ENCODE measurements at regions not wholly inside any gene's neighbourhood (a gene's known extent, or its start where the extent isn't known, plus 50 kb on each side); places are given as distances from the start of the nearest gene placed in this dataset.
A peak's percentile ranks its signal among the peaks of the same experiment; 100 is the strongest.

DNA sequence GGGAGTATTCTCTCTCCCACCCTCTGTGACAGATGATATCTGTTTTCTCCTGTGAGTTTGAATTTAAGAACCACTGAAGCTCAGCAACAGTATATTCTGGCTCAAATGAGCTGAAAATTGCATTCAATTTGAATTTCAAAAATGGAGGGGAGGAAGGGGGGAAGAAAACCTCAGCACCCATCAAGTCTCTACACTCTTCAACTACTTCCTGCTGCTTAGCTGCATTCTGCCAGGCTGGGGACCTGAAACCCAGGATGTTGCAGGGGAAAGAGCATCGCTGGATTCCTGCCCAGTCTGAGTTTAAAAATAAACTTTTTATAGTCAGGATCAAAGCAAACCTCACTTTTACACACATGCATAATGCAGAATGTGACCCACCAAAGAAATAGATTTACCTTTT lies 214.3 kb upstream of the ESRRG start:
- H3K27ac ChIP-seq (ENCODE audit: insufficient read depth, low read length) = no peak overlapping the region
- no peak overlapping the region for H3K4me2 ChIP-seq (ENCODE audit: extremely low read depth, insufficient read depth, low read length)
- no peak overlapping the region for H3K4me3 ChIP-seq (replicated peaks in 1 of 4; ENCODE audit: control extremely low read depth in 1 of 4, insufficient read depth in 1 of 4, low read depth in 3 of 4, low read length in 4 of 4)
- H4K20me1 ChIP-seq (ENCODE audit: control insufficient read depth, extremely low read depth, insufficient read depth, low read length) = no peaks in the 10 kb centered on the region
- no peak overlapping the region for H2AFZ ChIP-seq (ENCODE audit: low read length)
- H3K9me3 ChIP-seq (ENCODE audit: control insufficient read depth, insufficient read depth, low read depth, low read length) = no peaks in the 10 kb centered on the region
- no peaks in the 10 kb centered on the region for H3K79me2 ChIP-seq (ENCODE audit: control insufficient read depth, insufficient read depth, low read length)
- H3K4me1 ChIP-seq (ENCODE audit: control insufficient read depth, extremely low read depth, insufficient read depth, low read length) = no peaks in the 10 kb centered on the region
- H3K27me3 ChIP-seq (ENCODE audit: control insufficient read depth, insufficient read depth, low read length) = no peaks in the 10 kb centered on the region
- H3K9ac ChIP-seq (ENCODE audit: insufficient read depth, low read length) = no peak overlapping the region
- no peak for TF ChIP-seq EZH2 (IDR thresholded peaks at IDR 0.05; ENCODE audit: low read length, missing control alignments)
- no peaks in the 10 kb centered on the region for H3K36me3 ChIP-seq (ENCODE audit: control insufficient read depth, insufficient read depth, low read length)
- DNase-seq (ENCODE audit: low read depth in 2 of 2) = no peak

GRCh38 chr1:216936779-216937178 lies 213.6 kb upstream of the ESRRG start:
- H2AFZ ChIP-seq (ENCODE audit: low read length) = no peak overlapping the region
- DNase-seq (ENCODE audit: low read depth in 2 of 2) = no peak
- no peaks in the 10 kb centered on the region for H4K20me1 ChIP-seq (ENCODE audit: control insufficient read depth, extremely low read depth, insufficient read depth, low read length)
- no peaks in the 10 kb centered on the region for H3K79me2 ChIP-seq (ENCODE audit: control insufficient read depth, insufficient read depth, low read length)
- no peak overlapping the region for H3K4me3 ChIP-seq (replicated peaks in 1 of 4; ENCODE audit: control extremely low read depth in 1 of 4, insufficient read depth in 1 of 4, low read depth in 3 of 4, low read length in 4 of 4)
- no peaks in the 10 kb centered on the region for H3K36me3 ChIP-seq (ENCODE audit: control insufficient read depth, insufficient read depth, low read length)
- TF ChIP-seq CTCF (conservative IDR thresholded peaks at IDR 0.05 in 1 of 2, IDR thresholded peaks at IDR 0.05 in 1 of 2; ENCODE audit: low read depth in 1 of 2, low read length in 2 of 2) = no peak
- no peak for TF ChIP-seq EZH2 (IDR thresholded peaks at IDR 0.05; ENCODE audit: low read length, missing control alignments)
- no peak overlapping the region for H3K4me2 ChIP-seq (ENCODE audit: extremely low read depth, insufficient read depth, low read length)
- H3K9ac ChIP-seq (ENCODE audit: insufficient read depth, low read length) = no peak overlapping the region
- H3K4me1 ChIP-seq (ENCODE audit: control insufficient read depth, extremely low read depth, insufficient read depth, low read length) = no peaks in the 10 kb centered on the region
- no peaks in the 10 kb centered on the region for H3K9me3 ChIP-seq (ENCODE audit: control insufficient read depth, insufficient read depth, low read depth, low read length)
- H3K27ac ChIP-seq (ENCODE audit: insufficient read depth, low read length) = no peak overlapping the region
- H3K27me3 ChIP-seq (ENCODE audit: control insufficient read depth, insufficient read depth, low read length) = no peaks in the 10 kb centered on the region

GRCh38 chr1:216935901-216936300 lies 212.7 kb upstream of the ESRRG start:
- Histone ChIP-seq H3K4me3 (replicated peaks in 1 of 4; ENCODE audit: control extremely low read depth in 1 of 4, insufficient read depth in 1 of 4, low read depth in 3 of 4, low read length in 4 of 4) (no peak overlapping the region), H3K36me3 (ENCODE audit: control insufficient read depth, insufficient read depth, low read length) (no peaks in the 10 kb centered on the region), H3K4me2 (ENCODE audit: extremely low read depth, insufficient read depth, low read length) (no peak overlapping the region)

More at GRCh38 chr1:216935901-216936300, 212.7 kb upstream of the ESRRG start:
- no peak overlapping the region for H3K27ac ChIP-seq (ENCODE audit: insufficient read depth, low read length)
- H2AFZ ChIP-seq (ENCODE audit: low read length) = no peak overlapping the region
- no peaks in the 10 kb centered on the region for H4K20me1 ChIP-seq (ENCODE audit: control insufficient read depth, extremely low read depth, insufficient read depth, low read length)
- H3K4me1 ChIP-seq (ENCODE audit: control insufficient read depth, extremely low read depth, insufficient read depth, low read length) = no peaks in the 10 kb centered on the region
- H3K79me2 ChIP-seq (ENCODE audit: control insufficient read depth, insufficient read depth, low read length) = no peaks in the 10 kb centered on the region
- no peaks in the 10 kb centered on the region for H3K9me3 ChIP-seq (ENCODE audit: control insufficient read depth, insufficient read depth, low read depth, low read length)
- no peak for TF ChIP-seq EZH2 (IDR thresholded peaks at IDR 0.05; ENCODE audit: low read length, missing control alignments)
- TF ChIP-seq CTCF (conservative IDR thresholded peaks at IDR 0.05 in 1 of 2, IDR thresholded peaks at IDR 0.05 in 1 of 2; ENCODE audit: low read depth in 1 of 2, low read length in 2 of 2) = no peak
- no peaks in the 10 kb centered on the region for H3K27me3 ChIP-seq (ENCODE audit: control insufficient read depth, insufficient read depth, low read length)
- no peak overlapping the region for H3K9ac ChIP-seq (ENCODE audit: insufficient read depth, low read length)
- peak in 1 of 2 donors; percentile 9 for DNase-seq (ENCODE audit: low read depth in 2 of 2)

Data from fibroblast of lung (primary cell).